ENCODE measurements at regions not wholly inside any gene's neighbourhood (a gene's known extent, or its start where the extent isn't known, plus 50 kb on each side); places are given as distances from the start of the nearest gene placed in this dataset.

GRCh38 chr18:22074282-22075070 is 94.9 kb upstream of the GATA6 start:
- DNase-seq: no peak

GRCh38 chr18:22080035-22080434 is 89.4 kb upstream of the GATA6 start:
- DNase-seq: no peak

GRCh38 chr18:22082408-22082807 is 87.0 kb upstream of the GATA6 start:
- no peak for DNase-seq

- no peak for DNase-seq
Observed at GRCh38 chr18:22084547-22084946, 84.8 kb upstream of the GATA6 start.

GRCh38 chr18:22086973-22087372 is 82.4 kb upstream of the GATA6 start:
- DNase-seq: no peak

GRCh38 chr18:22088029-22088428 is 81.4 kb upstream of the GATA6 start:
- DNase-seq: no peak

GRCh38 chr18:22088996-22089640 is 80.3 kb upstream of the GATA6 start:
- no peak for DNase-seq

GRCh38 chr18:22091341-22091740 is 78.0 kb upstream of the GATA6 start:
- DNase-seq: no peak

- no peak for DNase-seq
Observed at GRCh38 chr18:22093731-22094357, 75.5 kb upstream of the GATA6 start.

GRCh38 chr18:22094358-22094734 is 75.0 kb upstream of the GATA6 start:
- DNase-seq: no peak

- peak; percentile 42 to 72 for DNase-seq
Observed at GRCh38 chr18:22098563-22098989, 70.8 kb upstream of the GATA6 start.

- DNase-seq: no peak
Observed at GRCh38 chr18:22099925-22100324, 69.5 kb upstream of the GATA6 start.

- DNase-seq: no peak
Observed at GRCh38 chr18:22101731-22102130, 67.7 kb upstream of the GATA6 start.

- no peak for DNase-seq
Observed at GRCh38 chr18:22102953-22103646, 66.3 kb upstream of the GATA6 start.

GRCh38 chr18:22103647-22104031 is 65.8 kb upstream of the GATA6 start:
- no peak for DNase-seq

GRCh38 chr18:22106536-22107292 is 62.7 kb upstream of the GATA6 start:
- no peak for DNase-seq

GRCh38 chr18:22108674-22109073 is 60.7 kb upstream of the GATA6 start:
- no peak for DNase-seq

GRCh38 chr18:22109535-22109934 is 59.9 kb upstream of the GATA6 start:
- DNase-seq: no peak

- DNase-seq: no peak
Observed at GRCh38 chr18:22110461-22110924, 58.9 kb upstream of the GATA6 start.

- no peak for DNase-seq
Observed at GRCh38 chr18:22112215-22112614, 57.2 kb upstream of the GATA6 start.

GRCh38 chr18:22113144-22113844 is 56.1 kb upstream of the GATA6 start:
- no peak for DNase-seq

Measured in inflammatory macrophage (primary cell).